ENCODE measurements at regions not wholly inside any gene's neighbourhood (a gene's known extent, or its start where the extent isn't known, plus 50 kb on each side); places are given as distances from the start of the nearest gene placed in this dataset.

DNA sequence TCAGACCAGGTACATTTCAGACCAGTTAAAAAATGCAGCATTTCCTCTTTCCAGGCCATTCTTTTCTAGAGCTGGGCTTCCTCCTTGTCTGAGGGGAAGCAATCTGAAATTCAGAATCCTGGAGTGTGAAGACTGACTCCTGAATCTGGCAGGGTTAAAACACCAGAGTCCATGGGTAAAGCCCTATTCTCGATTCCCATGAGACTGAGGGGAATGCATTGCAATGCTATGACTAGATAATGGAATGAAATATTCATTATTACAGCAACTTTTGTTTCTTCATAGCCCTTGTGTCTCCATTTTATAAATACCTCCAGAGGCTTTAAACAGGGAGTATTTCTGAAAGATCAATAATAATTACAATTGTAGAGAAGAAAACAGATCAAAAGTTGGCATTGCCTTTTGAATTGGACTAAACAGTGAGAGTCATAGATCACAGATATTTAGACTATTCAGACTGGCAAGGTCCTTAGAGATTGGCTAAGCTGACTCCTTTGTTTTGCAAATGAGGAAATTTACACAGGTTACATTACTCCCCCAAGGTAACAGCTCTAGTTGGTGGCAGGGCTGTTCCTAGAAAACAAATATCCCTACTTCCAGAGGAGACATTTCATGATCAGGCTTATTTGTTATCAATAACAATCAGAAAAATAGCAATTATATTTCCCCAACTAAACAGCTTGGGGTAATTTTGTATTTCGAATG is 632.6 kb upstream of the KIRREL3 start:
- no TSS peak for BruUV-seq (replicated peaks)
- no peak for DNase-seq (ENCODE audit: low read depth, low spot score)
- dilution Hi-C loops (cut with MboI; ENCODE audit: extremely low pct_ligation_motif_present, low sequenced_read_pairs): no loop called here
- H3K36me3 ChIP-seq (ENCODE audit: control insufficient read depth in 2 of 2, extremely low read depth in 1 of 2, insufficient read depth in 2 of 2, low read length in 2 of 2): no peaks in the 10 kb centered on the region
- TF ChIP-seq GATA2 (IDR thresholded peaks at IDR 0.05; ENCODE audit: insufficient read depth, insufficient read length, low read depth, low read length): no peak
- no peak for TF ChIP-seq MYC (IDR thresholded peaks at IDR 0.05; ENCODE audit: low read depth, low read length)
- no peak for TF ChIP-seq FOS (IDR thresholded peaks at IDR 0.05; ENCODE audit: borderline replicate concordance, insufficient read depth, low read length)
- TF ChIP-seq JUN (IDR thresholded peaks at IDR 0.05; ENCODE audit: borderline replicate concordance, insufficient read depth, insufficient read length, low read depth): no peak
- TF ChIP-seq POLR2AphosphoS5 (IDR thresholded peaks at IDR 0.05; ENCODE audit: insufficient read depth, low read depth, low read length): no peak
- TF ChIP-seq, protein P1, sequence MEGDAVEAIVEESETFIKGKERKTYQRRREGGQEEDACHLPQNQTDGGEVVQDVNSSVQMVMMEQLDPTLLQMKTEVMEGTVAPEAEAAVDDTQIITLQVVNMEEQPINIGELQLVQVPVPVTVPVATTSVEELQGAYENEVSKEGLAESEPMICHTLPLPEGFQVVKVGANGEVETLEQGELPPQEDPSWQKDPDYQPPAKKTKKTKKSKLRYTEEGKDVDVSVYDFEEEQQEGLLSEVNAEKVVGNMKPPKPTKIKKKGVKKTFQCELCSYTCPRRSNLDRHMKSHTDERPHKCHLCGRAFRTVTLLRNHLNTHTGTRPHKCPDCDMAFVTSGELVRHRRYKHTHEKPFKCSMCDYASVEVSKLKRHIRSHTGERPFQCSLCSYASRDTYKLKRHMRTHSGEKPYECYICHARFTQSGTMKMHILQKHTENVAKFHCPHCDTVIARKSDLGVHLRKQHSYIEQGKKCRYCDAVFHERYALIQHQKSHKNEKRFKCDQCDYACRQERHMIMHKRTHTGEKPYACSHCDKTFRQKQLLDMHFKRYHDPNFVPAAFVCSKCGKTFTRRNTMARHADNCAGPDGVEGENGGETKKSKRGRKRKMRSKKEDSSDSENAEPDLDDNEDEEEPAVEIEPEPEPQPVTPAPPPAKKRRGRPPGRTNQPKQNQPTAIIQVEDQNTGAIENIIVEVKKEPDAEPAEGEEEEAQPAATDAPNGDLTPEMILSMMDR (IDR thresholded peaks at IDR 0.05; ENCODE audit: extremely low read depth in 1 of 2, insufficient read depth in 1 of 2, low read depth in 1 of 2, low read length in 2 of 2): no peak
- no peak for TF ChIP-seq POLR2A (IDR thresholded peaks at IDR 0.05; ENCODE audit: low read depth, low read length)
- TF ChIP-seq, protein P2, sequence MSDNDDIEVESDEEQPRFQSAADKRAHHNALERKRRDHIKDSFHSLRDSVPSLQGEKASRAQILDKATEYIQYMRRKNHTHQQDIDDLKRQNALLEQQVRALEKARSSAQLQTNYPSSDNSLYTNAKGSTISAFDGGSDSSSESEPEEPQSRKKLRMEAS (IDR thresholded peaks at IDR 0.05; ENCODE audit: insufficient read depth, insufficient read length): no peak
- no peak for TF ChIP-seq EZH2 (IDR thresholded peaks at IDR 0.05; ENCODE audit: borderline replicate concordance, low read depth, low read length, severe bottlenecking)
- no peaks in the 10 kb centered on the region for H3K9me3 ChIP-seq (replicated peaks; ENCODE audit: control insufficient read depth, insufficient read depth, low read length)
- ChIA-PET CTCF (interaction anchor here (0.6 kb wide), 1 partner anchor 103 kb away, joined by 3 read pairs; no protein-coding TSS in a partner anchor), POLR2A (no interaction called here)
- no peaks in the 10 kb centered on the region for H3K9me1 ChIP-seq (replicated peaks; ENCODE audit: control insufficient read depth, extremely low read depth, insufficient read depth, low read length)
- no peak overlapping the region for H3K4me2 ChIP-seq (ENCODE audit: insufficient read depth, low read length)
- no peaks in the 10 kb centered on the region for H3K4me1 ChIP-seq (ENCODE audit: control insufficient read depth, extremely low read depth, insufficient read depth, low read length)
- no peak overlapping the region for H3K9ac ChIP-seq (replicated peaks; ENCODE audit: extremely low read depth, insufficient read depth, low read length)
- H3K27me3 ChIP-seq (ENCODE audit: control insufficient read depth in 2 of 2, insufficient read depth in 2 of 2, low read length in 2 of 2): no peaks in the 10 kb centered on the region
- no peaks in the 10 kb centered on the region for H3K79me2 ChIP-seq (ENCODE audit: control insufficient read depth, insufficient read depth, low read length)
- FAIRE-seq: no peak
- intact Hi-C loops (cut with micrococcal nuclease): no loop called here
- no peaks in the 10 kb centered on the region for H4K20me1 ChIP-seq (replicated peaks; ENCODE audit: control insufficient read depth, extremely low read depth, insufficient read depth, low read length)
- no peak overlapping the region for H2AFZ ChIP-seq (ENCODE audit: low read depth, low read length)
- H3K4me3 ChIP-seq (replicated peaks in 1 of 3; ENCODE audit: insufficient read depth in 1 of 3, low read depth in 1 of 3, low read length in 3 of 3): no peak overlapping the region
- no peak overlapping the region for H3K27ac ChIP-seq (ENCODE audit: insufficient read depth, low read depth, low read length)

All from endothelial cell of umbilical vein (primary cell).